Stimulated activated CD8-positive, alpha-beta memory T cell treated with anti-CD3 and anti-CD28 coated beads, Interleukin-2, amount 100 ng/mL, for 48 hours (primary cell): ENCODE measurements at regions not wholly inside any gene's neighbourhood (a gene's known extent, or its start where the extent isn't known, plus 50 kb on each side); places are given as distances from the start of the nearest gene placed in this dataset.
"Not testable (repeated sequence)": the region's sequence is repeated elsewhere in the genome, so short reads cannot be mapped to it uniquely, and the experiment has no call there.

Source experiments
- DNase-seq, 2 donors: peaks; one replicate each; pipeline ENCODE4 v3.0.0-alpha.2; 2020; ENCODE audit warnings: low read depth in 2 of 2

- DNase-seq: no peak
Measured at GRCh38 chr1:30532621-30533020, 190.8 kb downstream of the MATN1 start.

- DNase-seq: no peak
Measured at GRCh38 chr1:30527511-30528140, 195.8 kb downstream of the MATN1 start.

DNA sequence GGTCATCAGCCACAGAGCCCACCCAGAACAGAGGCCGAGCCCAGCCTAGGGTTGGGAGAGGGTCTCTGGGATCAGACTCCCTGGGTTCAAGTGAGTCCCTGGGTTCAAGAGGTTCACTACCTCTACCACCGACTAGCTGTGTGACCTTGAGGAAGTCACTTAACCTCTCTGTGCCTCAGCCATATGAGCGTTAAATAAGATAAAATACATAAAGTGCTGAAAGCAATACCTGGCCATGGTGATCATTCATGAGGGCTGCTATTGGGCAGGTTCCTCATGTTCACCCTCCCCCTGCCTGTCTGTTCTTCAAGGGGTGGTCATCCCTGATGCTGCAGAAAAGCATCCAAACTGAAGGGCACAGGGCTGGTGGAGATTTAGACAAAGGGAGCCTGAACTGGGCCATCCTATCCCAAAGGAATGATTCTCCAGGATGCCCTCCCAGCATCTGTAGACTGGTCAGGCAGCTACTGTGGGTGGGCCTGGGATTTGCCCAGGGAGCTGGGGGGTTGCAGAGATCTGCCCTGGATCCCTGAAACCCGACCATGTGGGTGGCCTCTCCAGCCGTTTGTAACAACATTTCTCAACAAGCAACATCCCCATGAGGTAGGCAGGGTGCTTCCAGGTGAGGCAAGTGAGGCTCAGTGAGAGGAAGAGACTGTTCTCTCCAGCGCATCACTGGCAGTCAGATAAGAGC is 196.6 kb downstream of the MATN1 start:
- DNase-seq: no peak

GRCh38 chr1:30525971-30526651 is 197.3 kb downstream of the MATN1 start:
- no peak for DNase-seq

GRCh38 chr1:30525631-30525970 is 197.8 kb downstream of the MATN1 start:
- no peak for DNase-seq

DNA sequence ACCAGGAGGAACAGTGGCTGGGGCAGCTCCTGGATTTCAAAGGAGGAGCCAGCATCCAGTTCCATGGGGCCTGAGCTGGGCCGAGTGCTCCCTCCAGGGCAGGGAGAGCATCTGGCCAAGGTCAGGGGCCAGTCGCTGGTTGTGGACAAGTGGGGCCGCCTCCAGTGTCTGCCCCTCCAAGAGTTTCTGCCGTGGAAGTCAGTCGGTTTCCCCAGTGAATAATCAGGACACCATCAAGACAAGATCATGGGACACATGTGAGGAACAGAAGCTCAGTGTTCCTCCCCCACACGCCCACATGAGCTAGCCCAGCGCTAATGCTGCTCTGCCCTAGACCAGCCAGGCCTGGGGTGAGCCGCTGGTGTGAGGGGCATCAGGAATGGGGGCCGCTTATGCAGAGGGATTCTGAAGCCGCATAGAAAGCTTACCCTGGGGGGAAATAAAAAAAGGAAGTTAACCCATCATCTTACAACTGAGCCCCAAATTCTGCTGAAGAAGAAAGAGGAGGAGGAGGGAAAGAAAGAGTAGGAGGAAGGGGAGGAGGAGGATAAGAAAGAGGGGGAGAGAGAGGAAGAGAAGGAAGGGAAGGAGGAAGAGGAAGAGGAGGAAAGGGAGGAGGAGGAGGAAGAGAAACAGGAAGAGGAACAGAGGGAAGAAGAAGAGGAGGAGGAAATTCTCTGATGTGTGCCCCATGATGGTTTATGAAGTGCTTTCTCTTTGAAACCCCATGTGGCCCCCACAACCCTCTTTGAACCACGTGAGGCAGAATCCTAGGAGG is 198.4 kb downstream of the MATN1 start:
- DNase-seq: no peak

DNA sequence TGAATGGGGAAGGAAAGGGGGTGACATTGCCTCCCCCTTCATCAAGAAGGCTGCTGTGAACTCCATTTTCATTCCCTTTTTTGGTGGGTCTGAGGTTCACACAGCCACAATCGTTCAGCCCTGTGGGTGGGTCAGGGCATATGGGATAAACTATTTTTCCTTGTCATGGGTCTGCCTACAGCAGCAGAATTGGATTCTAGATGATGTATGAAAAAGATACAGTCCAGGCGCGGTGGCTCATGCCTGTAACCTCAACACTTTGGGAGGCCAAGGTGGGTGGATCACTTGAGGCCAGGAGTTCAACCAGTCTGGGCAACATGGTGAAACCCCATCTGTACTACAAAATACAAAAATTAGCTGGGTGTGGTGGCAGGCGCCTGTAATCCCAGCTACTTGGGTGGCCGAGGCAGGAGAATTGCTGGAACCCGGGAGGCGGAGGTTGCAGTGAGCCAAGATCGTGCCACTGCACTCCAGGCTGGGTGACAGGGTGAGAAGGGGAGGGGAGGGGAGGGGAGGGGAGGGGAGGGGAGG is 199.3 kb downstream of the MATN1 start:
- not testable (repeated sequence) for DNase-seq

- no peak for DNase-seq
Measured at GRCh38 chr1:30523055-30524020, 200.0 kb downstream of the MATN1 start.

- DNase-seq: no peak
Measured at GRCh38 chr1:30522031-30523004, 201.1 kb downstream of the MATN1 start.

DNA sequence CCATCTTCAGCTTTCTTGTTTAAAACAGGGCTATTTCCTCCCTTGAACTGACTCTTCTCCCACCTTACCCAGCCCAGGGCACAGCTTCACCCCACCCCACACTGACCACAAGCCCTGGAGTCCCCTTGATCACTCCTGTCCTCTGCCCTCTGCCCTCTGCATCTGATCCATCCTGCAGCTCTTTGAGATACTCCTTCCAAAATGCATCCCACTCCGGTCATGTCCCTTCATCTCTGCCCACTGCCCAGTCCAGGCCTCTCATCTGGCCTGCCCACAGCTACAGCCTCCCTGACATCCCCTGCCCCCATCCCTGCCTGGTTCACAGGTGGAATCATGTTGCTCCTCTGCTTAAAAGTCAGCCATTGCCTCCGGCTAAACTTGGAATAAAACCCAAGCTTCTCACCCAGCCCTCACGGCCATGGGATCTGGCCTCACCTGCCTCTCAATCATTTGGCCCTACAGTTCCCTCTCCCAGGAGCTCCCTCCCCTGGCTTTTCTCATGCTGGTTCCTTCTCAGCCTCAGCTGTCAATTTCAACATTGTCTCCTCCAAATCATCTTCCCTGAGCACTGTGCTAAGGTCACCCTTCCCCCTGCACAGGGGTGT is 202.0 kb downstream of the MATN1 start:
- DNase-seq: no peak

DNA sequence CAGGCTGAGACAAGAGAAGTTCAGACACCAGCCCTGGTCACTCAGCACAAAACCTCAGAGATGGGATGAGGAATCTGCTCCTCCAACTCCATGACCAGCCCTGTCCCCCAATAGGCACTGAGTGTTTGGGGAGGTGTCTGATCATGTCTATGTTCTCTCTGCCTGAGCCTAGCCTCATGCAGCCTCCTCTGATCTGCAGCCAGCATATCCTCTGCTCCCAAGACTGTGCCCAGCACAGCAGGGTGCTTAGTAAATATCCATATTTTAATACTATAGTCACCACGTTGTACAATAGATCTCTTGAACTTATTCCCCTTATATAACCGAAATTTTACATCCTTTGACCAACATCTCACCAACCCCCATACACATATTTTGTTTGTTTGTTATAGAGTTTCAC is 202.9 kb downstream of the MATN1 start:
- DNase-seq: no peak

DNA sequence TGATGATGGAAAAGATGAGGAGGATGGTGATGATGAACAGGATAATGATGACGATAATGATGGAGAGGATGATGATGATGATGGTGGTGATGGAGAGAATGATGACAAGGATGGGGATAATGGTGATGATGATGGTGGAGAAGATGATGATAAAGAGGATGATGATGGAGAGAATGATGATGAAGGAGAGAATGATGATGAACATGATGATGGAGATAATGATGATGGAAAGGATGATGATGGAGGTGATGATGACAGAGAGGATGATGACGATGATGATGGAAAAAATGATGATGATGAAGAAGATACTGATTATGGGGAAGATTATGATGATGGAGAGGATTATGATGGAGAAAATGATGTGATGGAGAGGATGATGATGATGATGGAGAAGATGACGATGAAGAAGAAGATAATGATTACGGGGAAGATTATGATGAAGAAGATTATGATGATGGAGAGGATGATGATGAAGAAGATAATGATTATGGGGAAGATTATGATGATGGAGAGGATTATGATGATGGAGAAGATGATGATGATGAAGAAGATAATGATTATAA is 204.1 kb downstream of the MATN1 start:
- no peak for DNase-seq

DNA sequence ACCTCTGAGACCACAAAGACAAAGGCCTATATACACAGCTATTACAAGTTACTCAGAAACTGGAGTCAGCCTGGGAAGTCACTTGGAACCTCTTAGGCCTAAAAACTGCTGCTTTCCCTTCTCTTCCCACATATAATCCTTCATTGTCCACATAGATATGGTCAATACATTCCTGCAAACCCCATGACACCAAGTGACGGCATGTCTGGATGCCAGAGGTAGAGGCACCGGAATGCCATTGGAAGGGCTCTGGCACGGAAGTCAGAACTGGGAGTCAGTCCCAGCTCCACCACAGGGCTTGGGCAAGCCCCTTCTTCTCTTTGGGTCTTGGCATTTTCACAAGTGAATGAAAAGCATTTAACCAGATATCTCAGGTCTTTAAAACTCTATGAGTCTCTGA is 204.7 kb downstream of the MATN1 start:
- DNase-seq: no peak

- no peak for DNase-seq
Measured at GRCh38 chr1:30518186-30518585, 205.2 kb downstream of the MATN1 start.

GRCh38 chr1:30517666-30518065 is 205.7 kb downstream of the MATN1 start:
- not testable (repeated sequence) for DNase-seq

DNA sequence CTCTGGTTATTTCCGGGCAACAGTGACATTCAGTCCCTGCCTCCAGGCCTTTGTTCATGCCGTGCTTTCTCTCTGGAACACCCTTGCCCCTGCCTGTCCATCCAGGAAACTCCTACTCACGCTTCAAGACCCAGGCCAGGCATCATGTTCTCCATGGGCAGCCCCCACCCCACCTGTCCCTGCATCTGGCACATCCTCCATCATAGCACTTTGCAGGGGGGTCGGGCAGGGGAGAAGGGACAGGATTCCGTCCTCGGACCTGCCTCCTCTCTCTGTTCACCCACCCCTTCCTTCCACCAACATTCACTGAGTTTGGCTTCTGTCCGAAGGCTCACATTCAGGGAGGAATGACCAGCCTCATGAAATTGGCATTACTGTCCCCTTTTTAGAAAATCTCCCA is 206.1 kb downstream of the MATN1 start:
- DNase-seq: not testable (repeated sequence)

GRCh38 chr1:30516485-30516858 is 206.9 kb downstream of the MATN1 start:
- no peak for DNase-seq

DNA sequence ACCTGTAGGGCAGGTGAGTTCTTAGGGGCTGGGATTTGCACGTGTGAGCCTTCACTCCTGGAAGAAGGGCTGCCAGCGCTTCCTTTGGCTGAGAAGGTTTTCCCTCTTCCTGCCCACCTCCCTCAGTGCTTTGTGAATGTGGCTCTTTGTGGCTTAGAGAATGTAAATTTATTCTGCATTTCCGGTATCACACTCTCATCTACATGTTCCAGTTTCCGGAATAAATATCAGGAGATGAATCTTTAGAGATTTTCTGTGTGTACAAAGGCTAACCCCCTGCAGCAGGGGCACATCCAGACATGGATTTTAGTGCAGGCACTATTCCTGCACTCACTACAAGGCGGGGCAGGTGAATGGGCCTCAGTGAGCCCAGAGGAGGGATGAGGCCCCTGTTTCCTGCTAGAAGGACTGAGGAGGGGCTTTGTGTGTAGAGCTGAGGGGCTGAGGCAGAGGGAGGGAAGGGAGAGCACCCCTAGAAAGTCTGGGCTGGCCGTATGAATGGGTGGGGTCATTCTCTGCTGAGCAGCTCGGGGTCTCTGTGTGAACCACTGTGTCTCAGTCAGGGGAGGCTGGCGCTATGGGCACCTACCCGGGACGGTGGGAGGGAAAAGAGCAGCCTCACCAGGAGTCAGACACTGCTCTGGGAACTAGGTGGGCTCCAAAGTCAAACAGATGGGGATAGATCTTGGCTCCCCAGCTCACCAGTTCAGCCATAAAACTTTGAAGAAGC is 207.5 kb downstream of the MATN1 start:
- DNase-seq: no peak
